NT2/D1 (cell line): ENCODE measurements at regions not wholly inside any gene's neighbourhood (a gene's known extent, or its start where the extent isn't known, plus 50 kb on each side); places are given as distances from the start of the nearest gene placed in this dataset.

Source experiments
- SUZ12 ChIP-seq: IDR thresholded peaks from 2 replicates; pipeline ENCODE4 v1.6.1; 2011; ENCODE audit not compliant: insufficient read length, insufficient read depth; ENCODE audit errors: extremely low read depth
- YY1 ChIP-seq: IDR thresholded peaks from 2 replicates; pipeline ENCODE4 v1.6.1; 2011; ENCODE audit not compliant: insufficient read length, insufficient read depth
- ZNF274 ChIP-seq: IDR thresholded peaks from 2 replicates; pipeline ENCODE4 v1.6.1; 2011; ENCODE audit warnings: mild to moderate bottlenecking, low read depth, low read length

DNA sequence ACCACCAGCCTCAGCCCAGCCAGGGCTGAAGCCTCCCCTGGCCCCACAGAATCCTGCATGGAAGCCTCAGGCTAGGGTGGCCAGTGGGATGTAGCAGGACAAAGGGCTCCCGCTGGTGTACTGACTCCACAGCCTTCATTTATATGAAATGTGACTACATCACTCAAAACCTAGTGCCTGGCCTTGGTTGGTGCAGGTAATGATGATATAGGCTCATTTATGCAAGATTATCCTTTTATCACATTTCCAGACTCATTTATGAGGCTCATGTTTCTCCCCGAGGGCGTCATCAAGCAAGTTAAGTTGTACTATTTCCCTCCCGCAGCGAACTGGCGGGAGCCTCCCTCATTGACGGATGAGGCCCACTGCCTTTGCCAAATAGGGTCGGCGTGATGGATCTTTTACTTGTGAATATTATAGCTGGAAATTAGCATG lies 179.1 kb upstream of the SMAD3 start:
- TF ChIP-seq ZNF274 (no peak), YY1 (no peak), SUZ12 (no peak)
